ENCODE measurements at regions not wholly inside any gene's neighbourhood (a gene's known extent, or its start where the extent isn't known, plus 50 kb on each side); places are given as distances from the start of the nearest gene placed in this dataset.

DNA sequence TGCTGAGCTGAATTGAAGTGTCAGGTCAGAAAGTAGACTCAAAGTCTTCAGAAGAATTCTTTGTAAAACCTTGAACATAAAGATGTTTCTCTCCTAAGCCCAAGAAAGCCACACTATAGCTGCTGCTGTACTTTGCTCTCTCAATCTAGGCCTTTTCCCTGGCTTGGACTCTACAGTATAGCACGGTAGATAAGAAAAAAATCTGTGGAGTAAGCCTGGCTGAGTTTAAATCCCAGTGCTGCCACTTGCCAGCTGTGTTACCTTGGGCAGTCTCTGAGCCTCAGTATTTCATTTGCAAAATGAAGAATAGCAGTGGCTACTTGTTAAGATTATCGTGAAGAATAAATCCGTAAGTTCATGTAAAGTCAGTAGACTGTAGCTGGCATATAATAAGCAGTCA is 53.3 kb upstream of the UFL1 start:
- Histone ChIP-seq H4K8ac (ENCODE audit: extremely low read depth, insufficient read depth, low read length) (no peak overlapping the region), H3K4me1 (replicated peaks in 1 of 4; ENCODE audit: control insufficient read depth in 3 of 4, insufficient read depth in 4 of 4, low read length in 3 of 4) (no peaks in the 10 kb centered on the region), H3K23me2 (ENCODE audit: low read depth, low read length) (peaks cover 2% of the 10 kb centered on the region), H2BK12ac (ENCODE audit: low read depth, low read length) (no peak overlapping the region), H3K9me3 (ENCODE audit: insufficient read depth in 2 of 2, low read depth in 1 of 2, low read length in 1 of 2) (no peaks in the 10 kb centered on the region), H3K18ac (ENCODE audit: extremely low read depth, low read length) (no peak overlapping the region), H3K4me2 (ENCODE audit: insufficient read depth in 1 of 2, low read depth in 2 of 2, low read length in 2 of 2) (no peak overlapping the region), H2BK20ac (ENCODE audit: low read length) (no peak overlapping the region), H4K5ac (ENCODE audit: insufficient read length, low read depth, low read length) (no peak overlapping the region), H3K79me2 (ENCODE audit: control insufficient read depth in 1 of 2, insufficient read depth in 2 of 2, low read length in 2 of 2) (no peaks in the 10 kb centered on the region), H2AFZ (ENCODE audit: low read length) (peak overlapping the region; percentile 24; the same call in 1 of the 2 replicates), H3K56ac (replicated peaks; ENCODE audit: insufficient read length, low read depth, low read length) (no peak overlapping the region), H2BK5ac (ENCODE audit: low read depth, low read length) (no peak overlapping the region), H3K79me1 (ENCODE audit: low read depth, low read length) (no peaks in the 10 kb centered on the region), H3K14ac (ENCODE audit: insufficient read length) (no peak overlapping the region), H4K91ac (replicated peaks; ENCODE audit: insufficient read length, low read length) (no peak overlapping the region), H3K27ac (ENCODE audit: low read depth, low read length) (no peak overlapping the region), H2BK15ac (ENCODE audit: low read length) (no peak overlapping the region), H3K4ac (replicated peaks; ENCODE audit: insufficient read length, low read depth, low read length) (no peak overlapping the region), H4K20me1 (replicated peaks in 1 of 2; ENCODE audit: control insufficient read depth in 1 of 2, insufficient read depth in 2 of 2, low read length in 2 of 2) (no peaks in the 10 kb centered on the region), H2BK120ac (replicated peaks; ENCODE audit: low read depth, low read length) (no peak overlapping the region), H2AK5ac (ENCODE audit: low read depth, low read length) (no peak overlapping the region), H3K23ac (ENCODE audit: insufficient read length) (no peak overlapping the region), H3K9ac (replicated peaks in 1 of 4; ENCODE audit: extremely low read depth in 1 of 4, low read depth in 3 of 4, low read length in 3 of 4) (no peak overlapping the region), H3K27me3 (replicated peaks in 1 of 4; ENCODE audit: control insufficient read depth in 3 of 4, extremely low read depth in 1 of 4, insufficient read depth in 3 of 4, low read length in 3 of 4) (no peaks in the 10 kb centered on the region), H3K36me3 (ENCODE audit: control insufficient read depth in 2 of 4, insufficient read depth in 4 of 4, low read length in 3 of 4) (no peaks in the 10 kb centered on the region), H3K4me3 (ENCODE audit: extremely low read depth in 1 of 4, insufficient read depth in 2 of 4, low read depth in 3 of 4, low read length in 4 of 4) (no peak overlapping the region)
- TF ChIP-seq KDM5A (IDR thresholded peaks at IDR 0.05; ENCODE audit: low read length) (no peak), SUZ12 (IDR thresholded peaks at IDR 0.05; ENCODE audit: low read length) (no peak), TAF1 (IDR thresholded peaks at IDR 0.05; ENCODE audit: low read depth, low read length) (no peak), JUN (IDR thresholded peaks at IDR 0.05; ENCODE audit: low read depth, low read length) (no peak), SP4 (IDR thresholded peaks at IDR 0.05; ENCODE audit: low read length) (no peak), RBBP5 (IDR thresholded peaks at IDR 0.05; ENCODE audit: borderline replicate concordance, low read depth, low read length) (no peak), KDM1A (IDR thresholded peaks at IDR 0.05; ENCODE audit: borderline replicate concordance, low read length) (no peak), ZNF274 (IDR thresholded peaks at IDR 0.05; ENCODE audit: borderline replicate concordance, extremely low read depth, low read length) (no peak), SP1 (IDR thresholded peaks at IDR 0.05; ENCODE audit: low read depth, low read length) (no peak)
- TF ChIP-seq, protein P1, sequence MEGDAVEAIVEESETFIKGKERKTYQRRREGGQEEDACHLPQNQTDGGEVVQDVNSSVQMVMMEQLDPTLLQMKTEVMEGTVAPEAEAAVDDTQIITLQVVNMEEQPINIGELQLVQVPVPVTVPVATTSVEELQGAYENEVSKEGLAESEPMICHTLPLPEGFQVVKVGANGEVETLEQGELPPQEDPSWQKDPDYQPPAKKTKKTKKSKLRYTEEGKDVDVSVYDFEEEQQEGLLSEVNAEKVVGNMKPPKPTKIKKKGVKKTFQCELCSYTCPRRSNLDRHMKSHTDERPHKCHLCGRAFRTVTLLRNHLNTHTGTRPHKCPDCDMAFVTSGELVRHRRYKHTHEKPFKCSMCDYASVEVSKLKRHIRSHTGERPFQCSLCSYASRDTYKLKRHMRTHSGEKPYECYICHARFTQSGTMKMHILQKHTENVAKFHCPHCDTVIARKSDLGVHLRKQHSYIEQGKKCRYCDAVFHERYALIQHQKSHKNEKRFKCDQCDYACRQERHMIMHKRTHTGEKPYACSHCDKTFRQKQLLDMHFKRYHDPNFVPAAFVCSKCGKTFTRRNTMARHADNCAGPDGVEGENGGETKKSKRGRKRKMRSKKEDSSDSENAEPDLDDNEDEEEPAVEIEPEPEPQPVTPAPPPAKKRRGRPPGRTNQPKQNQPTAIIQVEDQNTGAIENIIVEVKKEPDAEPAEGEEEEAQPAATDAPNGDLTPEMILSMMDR (IDR thresholded peaks at IDR 0.05; ENCODE audit: control extremely low read depth in 1 of 3, insufficient read depth in 1 of 3, low read depth in 1 of 3, low read length in 3 of 3): no peak
- ChIA-PET CTCF (ENCODE audit: partially characterized antibody) (interaction anchor here (0.7 to 2.9 kb wide), 12 partner anchors 9 to 539 kb away, joined by 3 to 12 read pairs (median 4); no protein-coding TSS in a partner anchor), POLR2A (ENCODE audit: partially characterized antibody) (interaction anchor here (1.3 kb wide), 1 partner anchor 54 kb away, joined by 3 read pairs; no protein-coding TSS in a partner anchor)
- WGBS, 2 experiments (ENCODE audit: extremely low coverage in 1 of 2, insufficient coverage in 1 of 2, insufficient read length in 1 of 2, insufficient replicate concordance in 2 of 2, low coverage in 1 of 2, low lambda C conversion rate in 2 of 2, missing lambda C conversion rate in 1 of 2): 92% methylated on average over 3 of the region's 3 CpGs; no CpG with 5 or more reads in 1 of the 2 experiments
- FAIRE-seq (no peak), DNase-seq (ENCODE audit: low read depth in 1 of 2, low spot score in 2 of 2) (no peak)
